ENCODE measurements at regions not wholly inside any gene's neighbourhood (a gene's known extent, or its start where the extent isn't known, plus 50 kb on each side); places are given as distances from the start of the nearest gene placed in this dataset.

DNA sequence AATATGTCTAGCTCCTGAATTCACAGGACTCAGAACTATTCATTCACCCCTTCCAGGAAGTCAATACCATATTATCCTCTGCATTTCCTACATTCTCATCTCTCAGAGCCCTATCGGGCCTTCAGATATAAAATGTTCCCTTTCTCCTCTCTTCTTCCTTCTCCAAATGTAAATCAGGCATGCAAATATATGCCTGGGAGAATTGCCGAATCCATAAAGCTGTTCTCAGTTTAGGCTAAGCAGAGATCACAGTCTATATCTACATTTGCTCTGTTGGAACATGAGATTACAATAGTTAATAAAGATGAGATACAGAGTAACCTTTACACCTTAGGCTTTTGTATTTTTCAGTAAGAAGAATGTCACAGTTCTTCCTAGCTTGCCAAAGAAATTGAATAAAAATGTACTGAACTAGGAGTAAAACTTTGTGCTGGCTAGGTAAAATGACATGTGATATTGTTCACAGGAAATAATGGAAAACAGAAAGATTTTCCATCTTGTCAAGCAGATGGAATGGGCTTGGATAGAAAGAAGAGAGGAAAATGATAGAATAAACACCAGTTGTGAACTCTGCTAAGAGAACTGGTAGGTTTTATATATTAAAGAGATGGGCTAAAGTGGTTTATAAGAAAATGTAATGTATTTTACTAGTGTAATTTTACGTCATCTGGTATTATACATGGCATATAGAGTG is 161.5 kb downstream of the NRIP1 start:
- Histone ChIP-seq H3K4me1 (no peaks in the 10 kb centered on the region), H3K9me3 (no peaks in the 10 kb centered on the region), H3K4me3 (no peak overlapping the region), H3K36me3 (ENCODE audit: low read depth, missing control alignments) (no peaks in the 10 kb centered on the region), H3K27ac (no peak overlapping the region), H3K27me3 (no peaks in the 10 kb centered on the region)
- TF ChIP-seq, protein P1, sequence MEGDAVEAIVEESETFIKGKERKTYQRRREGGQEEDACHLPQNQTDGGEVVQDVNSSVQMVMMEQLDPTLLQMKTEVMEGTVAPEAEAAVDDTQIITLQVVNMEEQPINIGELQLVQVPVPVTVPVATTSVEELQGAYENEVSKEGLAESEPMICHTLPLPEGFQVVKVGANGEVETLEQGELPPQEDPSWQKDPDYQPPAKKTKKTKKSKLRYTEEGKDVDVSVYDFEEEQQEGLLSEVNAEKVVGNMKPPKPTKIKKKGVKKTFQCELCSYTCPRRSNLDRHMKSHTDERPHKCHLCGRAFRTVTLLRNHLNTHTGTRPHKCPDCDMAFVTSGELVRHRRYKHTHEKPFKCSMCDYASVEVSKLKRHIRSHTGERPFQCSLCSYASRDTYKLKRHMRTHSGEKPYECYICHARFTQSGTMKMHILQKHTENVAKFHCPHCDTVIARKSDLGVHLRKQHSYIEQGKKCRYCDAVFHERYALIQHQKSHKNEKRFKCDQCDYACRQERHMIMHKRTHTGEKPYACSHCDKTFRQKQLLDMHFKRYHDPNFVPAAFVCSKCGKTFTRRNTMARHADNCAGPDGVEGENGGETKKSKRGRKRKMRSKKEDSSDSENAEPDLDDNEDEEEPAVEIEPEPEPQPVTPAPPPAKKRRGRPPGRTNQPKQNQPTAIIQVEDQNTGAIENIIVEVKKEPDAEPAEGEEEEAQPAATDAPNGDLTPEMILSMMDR (IDR thresholded peaks at IDR 0.05) = no peak
- no peak for TF ChIP-seq POLR2A (IDR thresholded peaks at IDR 0.05)
- DNase-seq = no peak
- intact Hi-C loops (cut with DNase I; ENCODE audit: low total_unique reads) = no loop called here
- WGBS, 2 donors = 83% methylated on average over 3 of the region's 3 CpGs

DNA sequence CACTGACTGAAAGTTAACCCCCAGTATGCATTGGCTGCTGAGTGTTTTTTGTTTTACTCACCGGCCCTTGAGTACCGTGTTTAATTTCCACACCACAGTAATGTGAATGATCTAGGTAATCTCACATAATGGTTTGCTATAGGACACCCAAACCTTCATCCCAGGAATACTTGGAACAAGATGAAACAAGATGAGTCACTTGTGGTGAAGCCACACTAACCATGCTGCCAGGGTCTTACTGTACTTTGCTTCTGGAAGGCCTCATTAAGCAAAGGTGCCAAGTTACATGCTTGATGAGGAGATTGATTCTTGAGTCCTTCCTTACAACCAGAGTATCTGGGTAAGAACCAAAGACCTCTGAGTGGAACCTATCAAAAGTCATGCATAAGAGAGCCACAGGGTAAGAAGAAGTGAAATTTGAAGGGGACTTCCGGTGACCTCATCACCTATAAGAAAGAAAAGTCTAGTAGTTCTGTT is 163.3 kb downstream of the NRIP1 start:
- no peak overlapping the region for H3K4me3 ChIP-seq
- TF ChIP-seq, protein P1 (IDR thresholded peaks at IDR 0.05) = no peak
- no peak for TF ChIP-seq POLR2A (IDR thresholded peaks at IDR 0.05)
- intact Hi-C loops (cut with DNase I; ENCODE audit: low total_unique reads) = no loop called here
- no peak for DNase-seq
- H3K4me1 ChIP-seq = no peaks in the 10 kb centered on the region
- no peak overlapping the region for H3K27ac ChIP-seq
- no peaks in the 10 kb centered on the region for H3K27me3 ChIP-seq
- WGBS, 2 donors = 96 to 98% methylated on average over 3 of the region's 3 CpGs
- H3K9me3 ChIP-seq = no peaks in the 10 kb centered on the region
- no peaks in the 10 kb centered on the region for H3K36me3 ChIP-seq (ENCODE audit: low read depth, missing control alignments)

DNA sequence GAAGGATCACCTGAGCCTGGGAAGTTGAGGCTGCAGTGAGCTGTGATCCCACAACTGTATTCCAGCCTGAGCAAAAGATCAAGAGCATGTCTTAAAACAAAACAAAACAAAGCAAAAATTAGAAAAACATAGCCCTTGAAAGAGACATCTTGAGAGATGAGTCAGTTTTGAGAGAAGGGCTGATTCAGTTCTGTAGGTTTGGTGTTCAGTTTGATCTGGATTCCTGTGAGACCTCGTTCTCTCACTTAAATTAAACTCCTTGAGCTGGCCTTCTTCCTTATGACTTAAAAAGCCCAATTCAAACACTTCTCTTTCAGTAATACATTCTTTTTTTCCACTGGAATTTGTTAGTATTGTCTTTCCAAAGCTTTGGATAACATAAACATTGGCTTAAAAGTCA is 164.2 kb downstream of the NRIP1 start:
- intact Hi-C loops (cut with DNase I; ENCODE audit: low total_unique reads) = no loop called here
- Histone ChIP-seq H3K36me3 (ENCODE audit: low read depth, missing control alignments) (no peaks in the 10 kb centered on the region), H3K27me3 (no peaks in the 10 kb centered on the region), H3K4me1 (no peaks in the 10 kb centered on the region), H3K9me3 (no peaks in the 10 kb centered on the region), H3K27ac (no peak overlapping the region), H3K4me3 (no peak overlapping the region)
- TF ChIP-seq POLR2A (IDR thresholded peaks at IDR 0.05) = no peak
- WGBS, 2 donors = 82 to 91% methylated on average over 1 of the region's 1 CpG
- no peak for DNase-seq

DNA sequence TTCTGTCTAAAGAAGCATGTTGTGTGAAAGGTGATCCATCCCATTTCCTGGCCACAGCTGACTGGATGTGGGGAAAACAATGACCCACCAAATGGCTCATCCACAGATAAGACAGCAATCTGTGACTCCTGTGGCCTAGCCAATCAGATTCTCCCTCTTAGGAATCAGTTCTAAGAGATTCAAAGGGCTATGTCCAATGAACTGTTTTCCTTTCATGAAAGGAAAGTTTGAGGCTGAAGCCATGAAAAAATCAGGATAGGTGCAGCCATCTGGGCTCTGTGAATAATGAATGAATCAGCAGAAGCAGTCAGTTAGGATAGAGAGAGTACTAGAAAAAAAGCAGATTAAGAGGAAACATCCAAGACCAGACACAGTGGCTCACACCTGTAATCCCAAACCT is 164.7 kb downstream of the NRIP1 start:
- no peak for DNase-seq
- Histone ChIP-seq H3K4me3 (no peak overlapping the region), H3K4me1 (no peaks in the 10 kb centered on the region), H3K27me3 (no peaks in the 10 kb centered on the region), H3K27ac (no peak overlapping the region), H3K36me3 (ENCODE audit: low read depth, missing control alignments) (no peaks in the 10 kb centered on the region), H3K9me3 (no peaks in the 10 kb centered on the region)
- no peak for TF ChIP-seq POLR2A (IDR thresholded peaks at IDR 0.05)
- TF ChIP-seq, protein P1 (IDR thresholded peaks at IDR 0.05) = no peak
- intact Hi-C loops (cut with DNase I; ENCODE audit: low total_unique reads) = no loop called here

DNA sequence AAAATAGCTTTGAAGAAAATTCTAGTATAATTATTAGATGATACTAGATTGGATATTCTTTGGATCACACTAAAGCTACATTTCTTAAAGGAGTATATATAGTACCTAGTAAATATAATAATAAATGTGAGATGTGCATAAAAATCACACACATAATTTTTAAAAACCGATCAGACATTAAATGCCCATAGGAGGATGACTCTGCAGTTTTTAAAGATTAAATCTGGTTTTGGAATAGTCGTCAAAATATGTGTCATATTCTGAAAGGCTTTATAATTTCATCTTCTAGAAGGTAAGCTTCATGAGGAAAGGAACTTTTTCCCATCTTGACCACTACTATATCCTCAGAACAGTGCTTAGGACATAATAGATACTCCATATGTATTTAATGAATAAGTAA is 169.0 kb downstream of the NRIP1 start:
- intact Hi-C loops (cut with DNase I; ENCODE audit: low total_unique reads) = no loop called here
- H3K27ac ChIP-seq = no peak overlapping the region
- no peak for TF ChIP-seq POLR2A (IDR thresholded peaks at IDR 0.05)
- TF ChIP-seq, protein P1 (IDR thresholded peaks at IDR 0.05) = no peak
- H3K4me1 ChIP-seq = no peaks in the 10 kb centered on the region
- no peaks in the 10 kb centered on the region for H3K36me3 ChIP-seq (ENCODE audit: low read depth, missing control alignments)
- H3K27me3 ChIP-seq = no peaks in the 10 kb centered on the region
- H3K4me3 ChIP-seq = no peak overlapping the region
- no peaks in the 10 kb centered on the region for H3K9me3 ChIP-seq
- DNase-seq = no peak
- 80 to 93% methylated on average over 2 of the region's 2 CpGs for WGBS, 2 donors
